Liver (tissue), 3 donors: ENCODE measurements at regions not wholly inside any gene's neighbourhood (a gene's known extent, or its start where the extent isn't known, plus 50 kb on each side); places are given as distances from the start of the nearest gene placed in this dataset.

Source experiments
- ATF3 ChIP-seq: IDR thresholded peaks from 2 replicates; pipeline ENCODE4 v1.6.1; 2016; ENCODE audit warnings: antibody characterized with exemption
- CTCF ChIP-seq: fragments of 150-350 bp; IDR thresholded peaks from 2 replicates; pipeline ENCODE4 v1.5.1; 2017; ENCODE audit warnings: improper control_type of control experiment, low read depth, low read length; ENCODE audit not compliant: missing input control
- GABPA ChIP-seq, 2 donors: IDR thresholded peaks in 1 of 2; conservative IDR thresholded peaks in 1 of 2; 2 replicates each; pipeline ENCODE4 v1.6.1; 2016; ENCODE audit warnings: antibody characterized with exemption in 2 of 2, mild to moderate bottlenecking in 1 of 2, moderate library complexity in 1 of 2
- NR2F2 ChIP-seq: IDR thresholded peaks from 2 replicates; pipeline ENCODE4 v1.6.1; 2016; ENCODE audit warnings: antibody characterized with exemption
- REST ChIP-seq: IDR thresholded peaks from 2 replicates; pipeline ENCODE4 v1.6.1; 2016; ENCODE audit warnings: antibody characterized with exemption, mild to moderate bottlenecking
- SP1 ChIP-seq: IDR thresholded peaks from 2 replicates; pipeline ENCODE4 v1.6.1; 2018; ENCODE audit warnings: antibody characterized with exemption, mild to moderate bottlenecking
- TAF1 ChIP-seq: conservative IDR thresholded peaks from 2 replicates; pipeline ENCODE4 v1.6.1; 2016; ENCODE audit warnings: antibody characterized with exemption, mild to moderate bottlenecking
- YY1 ChIP-seq: IDR thresholded peaks from 2 replicates; pipeline ENCODE4 v1.6.1; 2016; ENCODE audit warnings: antibody characterized with exemption, mild to moderate bottlenecking
- donor health status: healthy.
- donor health status: healthy.

GRCh38 chr4:64777286-64777685, 368.0 kb upstream of the TECRL start:
- TF ChIP-seq GABPA (IDR thresholded peaks at IDR 0.05 in 1 of 2, conservative IDR thresholded peaks at IDR 0.05 in 1 of 2) (no peak), CTCF (no peak), NR2F2 (no peak), REST (no peak), TAF1 (no peak), ATF3 (no peak), SP1 (no peak), YY1 (no peak)
